ENCODE measurements at regions not wholly inside any gene's neighbourhood (a gene's known extent, or its start where the extent isn't known, plus 50 kb on each side); places are given as distances from the start of the nearest gene placed in this dataset.

DNA sequence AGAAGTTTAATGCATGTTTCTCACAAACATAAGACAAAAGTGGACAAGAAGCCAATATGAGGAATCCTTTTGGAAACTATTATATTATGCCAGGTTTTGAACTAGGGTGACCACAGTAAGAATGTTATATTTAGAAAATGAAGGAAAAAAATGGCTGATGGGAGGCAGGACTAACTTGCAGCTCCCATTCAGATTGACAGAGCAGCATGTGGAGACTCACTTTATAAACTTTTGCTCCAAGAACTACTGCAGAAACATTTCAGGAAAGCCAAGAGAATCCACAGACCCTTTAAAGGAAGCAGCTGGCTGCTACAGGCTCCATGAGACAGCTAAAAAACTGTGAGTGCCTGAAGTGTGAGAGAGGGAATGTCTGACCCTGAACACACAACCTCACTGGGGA lies 738.6 kb upstream of the GRIA3 start:
- TF ChIP-seq POLR2A (IDR thresholded peaks at IDR 0.05; ENCODE audit: low read depth, low read length) = no peak
- TF ChIP-seq TAF1 (IDR thresholded peaks at IDR 0.05; ENCODE audit: low read depth, low read length) = no peak
- TF ChIP-seq POLR2AphosphoS5 (IDR thresholded peaks at IDR 0.05; ENCODE audit: low read depth, low read length) = no peak
- no peak for TF ChIP-seq PAX5 (IDR thresholded peaks at IDR 0.05; ENCODE audit: insufficient read depth, low read length, severe bottlenecking)
- TF ChIP-seq POU2F2 (IDR thresholded peaks at IDR 0.05; ENCODE audit: low read depth, low read length) = no peak
